GM12891 (cell line): ENCODE measurements at regions not wholly inside any gene's neighbourhood (a gene's known extent, or its start where the extent isn't known, plus 50 kb on each side); places are given as distances from the start of the nearest gene placed in this dataset.

ENCODE experiments used
- PAX5 ChIP-seq: IDR thresholded peaks from 2 replicates; pipeline ENCODE4 v1.6.1; 2011; ENCODE audit warnings: low read length, moderate library complexity, mild to moderate bottlenecking; ENCODE audit not compliant: insufficient read depth, severe bottlenecking
- POLR2A ChIP-seq: IDR thresholded peaks from 2 replicates; pipeline ENCODE4 v1.6.1; 2011; ENCODE audit warnings: low read depth, low read length, control low read depth
- POLR2AphosphoS5 ChIP-seq: IDR thresholded peaks from 2 replicates; pipeline ENCODE4 v1.6.1; 2011; ENCODE audit warnings: low read depth, low read length, control low read depth
- SPI1 ChIP-seq: IDR thresholded peaks from 2 replicates; pipeline ENCODE4 v1.6.1; 2011; ENCODE audit warnings: low read depth, low read length, control low read depth
- TAF1 ChIP-seq: IDR thresholded peaks from 2 replicates; pipeline ENCODE4 v1.6.1; 2011; ENCODE audit warnings: low read depth, low read length, control low read depth

DNA sequence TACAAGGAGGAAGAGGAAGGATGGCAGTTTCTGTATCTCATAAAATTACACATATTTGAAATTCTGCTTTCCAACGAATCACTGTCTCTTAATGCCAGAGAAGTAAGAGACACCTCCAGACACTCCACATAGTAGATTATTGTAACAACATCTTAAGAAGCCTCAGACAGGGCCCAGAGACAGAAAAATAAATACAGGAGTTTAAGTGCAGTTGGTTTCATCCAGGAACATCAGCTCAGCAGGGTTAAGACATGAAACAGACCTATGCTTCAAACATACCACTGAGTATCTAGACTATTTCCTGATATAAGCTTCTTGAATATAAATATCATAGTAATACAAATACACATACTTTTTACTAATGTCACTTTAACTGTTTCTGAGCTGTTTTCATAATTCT is 290.3 kb downstream of the ADAMTS20 start:
- TF ChIP-seq POLR2A: no peak
- TF ChIP-seq POLR2AphosphoS5: no peak
- TF ChIP-seq TAF1: no peak
- TF ChIP-seq SPI1: no peak
- TF ChIP-seq PAX5: no peak
